Hepatocyte (in vitro differentiated cells): ENCODE measurements at regions not wholly inside any gene's neighbourhood (a gene's known extent, or its start where the extent isn't known, plus 50 kb on each side); places are given as distances from the start of the nearest gene placed in this dataset.

Source experiments
- DNase-seq: peaks from one replicate; pipeline ENCODE4 v3.0.0-alpha.2; 2016; ENCODE audit warnings: low spot score
- H2AFZ ChIP-seq: fragments of 200-600 bp; sonication (generic); 2 replicates; pipeline ENCODE4 v1.6.0; 2016; ENCODE audit warnings: antibody characterized with exemption, mild to moderate bottlenecking
- H3K27ac ChIP-seq: fragments of 200-600 bp; sonication (generic); 2 replicates; pipeline ENCODE4 v1.5.1; 2016; ENCODE audit warnings: mild to moderate bottlenecking
- H3K27me3 ChIP-seq: fragments of 200-600 bp; sonication (generic); 2 replicates; pipeline ENCODE4 v1.6.1; 2016
- H3K36me3 ChIP-seq: fragments of 200-600 bp; sonication (generic); replicated peaks from 2 replicates; pipeline ENCODE4 v1.5.1; 2016; ENCODE audit warnings: low read depth; ENCODE audit not compliant: insufficient read depth
- H3K4me1 ChIP-seq: fragments of 200-600 bp; sonication (generic); 2 replicates; pipeline ENCODE4 v1.5.1; 2016; ENCODE audit warnings: mild to moderate bottlenecking, moderate library complexity; ENCODE audit not compliant: insufficient read depth
- H3K4me2 ChIP-seq: fragments of 200-600 bp; sonication (generic); 2 replicates; pipeline ENCODE4 v1.6.0; 2016
- H3K4me3 ChIP-seq: fragments of 200-600 bp; sonication (generic); 2 replicates; pipeline ENCODE4 v1.5.1; 2016; ENCODE audit warnings: mild to moderate bottlenecking
- H3K79me2 ChIP-seq: fragments of 200-600 bp; sonication (generic); 2 replicates; pipeline ENCODE4 v1.6.0; 2017; ENCODE audit warnings: mild to moderate bottlenecking
- H3K9me2 ChIP-seq: fragments of 200-600 bp; sonication (generic); replicated peaks from 2 replicates; pipeline ENCODE4 v1.6.0; 2017; ENCODE audit warnings: mild to moderate bottlenecking; ENCODE audit not compliant: insufficient read depth
- H3K9me3 ChIP-seq: fragments of 200-600 bp; sonication (generic); 2 replicates; pipeline ENCODE4 v1.5.1; 2016; ENCODE audit warnings: low read depth, mild to moderate bottlenecking
- H4K20me1 ChIP-seq: fragments of 200-600 bp; sonication (generic); 2 replicates; pipeline ENCODE4 v1.6.0; 2016; ENCODE audit warnings: mild to moderate bottlenecking; ENCODE audit not compliant: insufficient read depth, poor library complexity, severe bottlenecking
- EZH2 ChIP-seq: fragments of 200-600 bp; sonication (generic); IDR thresholded peaks from 2 replicates; pipeline ENCODE4 v1.6.1; 2016; ENCODE audit warnings: antibody characterized with exemption, mild to moderate bottlenecking, borderline replicate concordance
- EZH2phosphoT487 ChIP-seq: fragments of 200-600 bp; sonication (generic); IDR thresholded peaks from one replicate; pipeline ENCODE4 v1.6.1; 2018; ENCODE audit warnings: antibody characterized with exemption, mild to moderate bottlenecking, low read depth, moderate library complexity; ENCODE audit not compliant: unreplicated experiment, severe bottlenecking
- WGBS: methylation state at CpG from one replicate; pipeline ENCODE4 v1.1.6; 2016; ENCODE audit warnings: low lambda C conversion rate; ENCODE audit errors: missing lambda C conversion rate; 5-methylcytosine and 5-hydroxymethylcytosine counted together
- TF ChIP-seq, protein P1 (sequence below): fragments of 200-600 bp; sonication (generic); IDR thresholded peaks from 2 replicates; pipeline ENCODE4 v1.5.1; 2016; ENCODE audit warnings: antibody characterized with exemption, mild to moderate bottlenecking; ENCODE audit not compliant: poor library complexity

DNA sequence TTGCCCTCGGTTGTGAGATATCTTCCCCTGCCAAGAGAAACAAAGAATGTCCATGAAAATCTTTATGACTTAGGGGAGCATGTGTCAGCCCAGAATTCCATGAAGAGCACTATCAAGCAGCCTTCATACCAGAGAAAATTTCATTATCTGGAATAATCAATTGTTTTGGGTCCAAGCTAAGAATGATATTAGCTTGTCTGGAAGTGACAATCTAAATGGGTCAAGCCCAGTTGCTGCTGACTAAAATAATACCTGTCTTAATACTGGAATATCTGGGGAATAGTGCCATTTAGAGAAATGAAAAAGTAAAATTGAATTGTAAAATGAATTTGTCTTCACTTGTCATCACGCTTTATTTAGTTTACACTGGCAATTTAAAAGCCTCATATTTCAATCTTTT lies 407.4 kb downstream of the PLA2G4A start:
- DNase-seq: no peak
- 64% methylated on average over 2 of the region's 2 CpGs for whole genome bisulfite sequencing

DNA sequence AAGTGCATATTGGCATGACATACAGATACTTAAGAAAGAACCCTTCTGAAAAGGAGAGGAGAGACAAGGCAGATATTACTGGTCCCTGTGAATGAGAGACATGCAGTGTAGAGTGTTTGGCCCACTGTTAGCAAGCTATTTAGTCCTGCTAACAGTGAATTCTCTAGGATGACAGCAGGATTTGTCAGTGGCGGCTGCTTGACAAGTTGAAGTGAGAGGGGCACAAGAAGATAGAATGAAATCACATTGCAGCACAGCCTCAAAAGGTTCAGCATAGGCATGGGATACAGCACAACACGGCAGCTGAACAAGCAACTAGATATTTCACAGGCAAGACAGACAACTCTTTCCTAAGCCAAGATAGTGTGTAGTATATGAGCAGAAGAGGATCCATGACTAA lies 407.9 kb downstream of the PLA2G4A start:
- Histone ChIP-seq H3K9me2 (no peaks in the 10 kb centered on the region), H3K36me3 (no peaks in the 10 kb centered on the region), H3K27me3 (no peaks in the 10 kb centered on the region), H2AFZ (no peak overlapping the region), H3K4me2 (no peak overlapping the region), H3K4me1 (no peaks in the 10 kb centered on the region), H3K9me3 (no peaks in the 10 kb centered on the region), H3K79me2 (no peaks in the 10 kb centered on the region), H3K4me3 (no peak overlapping the region), H4K20me1 (no peaks in the 10 kb centered on the region), H3K27ac (no peak overlapping the region)
- TF ChIP-seq EZH2: no peak
- no peak for TF ChIP-seq EZH2phosphoT487
- TF ChIP-seq, protein P1, sequence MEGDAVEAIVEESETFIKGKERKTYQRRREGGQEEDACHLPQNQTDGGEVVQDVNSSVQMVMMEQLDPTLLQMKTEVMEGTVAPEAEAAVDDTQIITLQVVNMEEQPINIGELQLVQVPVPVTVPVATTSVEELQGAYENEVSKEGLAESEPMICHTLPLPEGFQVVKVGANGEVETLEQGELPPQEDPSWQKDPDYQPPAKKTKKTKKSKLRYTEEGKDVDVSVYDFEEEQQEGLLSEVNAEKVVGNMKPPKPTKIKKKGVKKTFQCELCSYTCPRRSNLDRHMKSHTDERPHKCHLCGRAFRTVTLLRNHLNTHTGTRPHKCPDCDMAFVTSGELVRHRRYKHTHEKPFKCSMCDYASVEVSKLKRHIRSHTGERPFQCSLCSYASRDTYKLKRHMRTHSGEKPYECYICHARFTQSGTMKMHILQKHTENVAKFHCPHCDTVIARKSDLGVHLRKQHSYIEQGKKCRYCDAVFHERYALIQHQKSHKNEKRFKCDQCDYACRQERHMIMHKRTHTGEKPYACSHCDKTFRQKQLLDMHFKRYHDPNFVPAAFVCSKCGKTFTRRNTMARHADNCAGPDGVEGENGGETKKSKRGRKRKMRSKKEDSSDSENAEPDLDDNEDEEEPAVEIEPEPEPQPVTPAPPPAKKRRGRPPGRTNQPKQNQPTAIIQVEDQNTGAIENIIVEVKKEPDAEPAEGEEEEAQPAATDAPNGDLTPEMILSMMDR: no peak
- WGBS: 83% methylated on average over 2 of the region's 2 CpGs
- DNase-seq: no peak

More for the DNA sequence above, 407.4 kb downstream of the PLA2G4A start:
- Histone ChIP-seq H4K20me1 (no peaks in the 10 kb centered on the region), H3K4me2 (no peak overlapping the region), H2AFZ (no peak overlapping the region), H3K79me2 (no peaks in the 10 kb centered on the region), H3K4me3 (no peak overlapping the region), H3K27me3 (no peaks in the 10 kb centered on the region), H3K4me1 (no peaks in the 10 kb centered on the region), H3K9me3 (no peaks in the 10 kb centered on the region), H3K36me3 (no peaks in the 10 kb centered on the region), H3K27ac (no peak overlapping the region), H3K9me2 (no peaks in the 10 kb centered on the region)
- TF ChIP-seq EZH2phosphoT487 (no peak), EZH2 (no peak)
- TF ChIP-seq, protein P1: no peak

DNA sequence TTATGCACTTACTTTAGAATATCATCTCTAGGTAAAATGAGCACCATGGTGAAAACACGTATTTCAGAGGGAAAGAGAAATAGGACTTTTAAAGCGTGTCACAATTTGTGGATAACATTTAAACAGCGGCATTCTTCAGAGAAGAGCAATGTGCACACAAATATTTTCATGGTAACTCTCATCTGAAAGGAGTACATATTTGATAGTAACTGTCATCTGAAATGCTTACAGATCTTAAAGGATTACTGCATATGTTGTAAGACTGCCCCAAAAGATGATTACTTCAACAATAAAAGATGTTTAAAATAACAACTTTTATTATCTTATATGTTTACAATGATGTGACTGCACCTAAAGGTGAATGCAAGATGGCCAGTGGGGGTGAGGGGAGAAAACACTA lies 408.8 kb downstream of the PLA2G4A start:
- no peak overlapping the region for H3K4me2 ChIP-seq
- no peaks in the 10 kb centered on the region for H3K79me2 ChIP-seq
- H3K9me3 ChIP-seq: no peaks in the 10 kb centered on the region
- no peak overlapping the region for H3K27ac ChIP-seq
- H2AFZ ChIP-seq: no peak overlapping the region
- no peaks in the 10 kb centered on the region for H3K27me3 ChIP-seq
- H3K4me1 ChIP-seq: no peaks in the 10 kb centered on the region
- no peak for DNase-seq
- WGBS: 86% methylated on average over 3 of the region's 3 CpGs
- no peak for TF ChIP-seq EZH2
- TF ChIP-seq, protein P1: no peak
- no peak for TF ChIP-seq EZH2phosphoT487
- no peaks in the 10 kb centered on the region for H3K36me3 ChIP-seq
- H4K20me1 ChIP-seq: no peaks in the 10 kb centered on the region
- no peaks in the 10 kb centered on the region for H3K9me2 ChIP-seq
- H3K4me3 ChIP-seq: no peak overlapping the region

DNA sequence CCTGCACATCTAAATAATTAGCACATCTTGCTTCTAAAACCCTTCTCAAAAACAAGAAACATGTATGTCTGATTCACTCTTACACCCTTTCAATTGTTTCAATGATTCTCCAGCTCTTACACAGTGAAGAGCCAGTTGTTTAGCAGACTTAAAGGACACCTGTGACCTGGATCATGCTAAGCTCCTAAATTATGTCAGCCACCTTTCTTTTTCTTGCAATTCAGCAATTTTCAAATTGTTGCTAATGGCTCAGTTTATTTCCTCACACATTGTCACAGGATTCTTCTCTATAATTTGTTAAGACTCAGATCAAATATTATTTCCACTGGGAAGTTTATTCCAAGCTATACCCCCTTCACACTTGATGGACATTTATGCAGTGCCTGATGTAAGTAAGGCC lies 413.2 kb downstream of the PLA2G4A start:
- Histone ChIP-seq H3K9me3 (no peaks in the 10 kb centered on the region), H4K20me1 (no peaks in the 10 kb centered on the region), H3K79me2 (no peaks in the 10 kb centered on the region), H3K9me2 (no peaks in the 10 kb centered on the region), H3K4me3 (no peak overlapping the region), H3K4me1 (no peaks in the 10 kb centered on the region), H2AFZ (no peak overlapping the region), H3K4me2 (no peak overlapping the region), H3K27me3 (no peaks in the 10 kb centered on the region), H3K27ac (no peak overlapping the region), H3K36me3 (no peaks in the 10 kb centered on the region)
- DNase-seq: no peak
- TF ChIP-seq EZH2phosphoT487 (no peak), EZH2 (no peak)
- TF ChIP-seq, protein P1: no peak
